K562 (cell line): ENCODE measurements at regions not wholly inside any gene's neighbourhood (a gene's known extent, or its start where the extent isn't known, plus 50 kb on each side); places are given as distances from the start of the nearest gene placed in this dataset.

Source experiments
- BRF1 ChIP-seq: IDR thresholded peaks from 3 replicates; pipeline ENCODE4 v1.6.1; 2011; ENCODE audit warnings: borderline replicate concordance, mild to moderate bottlenecking; ENCODE audit not compliant: insufficient read length; ENCODE audit errors: extremely low read depth
- CBX5 ChIP-seq: IDR thresholded peaks from 2 replicates; pipeline ENCODE4 v1.6.1; 2014; ENCODE audit warnings: low read depth, borderline replicate concordance
- EZH2 ChIP-seq: IDR thresholded peaks from 2 replicates; pipeline ENCODE4 v1.6.1; 2012; ENCODE audit warnings: low read depth, mild to moderate bottlenecking, inconsistent platforms, low read length, borderline replicate concordance
- HDAC2 ChIP-seq: fragments of 450-650 bp; IDR thresholded peaks from 2 replicates; pipeline ENCODE4 v1.6.1; 2016; ENCODE audit warnings: mild to moderate bottlenecking
- POLR2A ChIP-seq: fragments of 450-650 bp; conservative IDR thresholded peaks from 2 replicates; pipeline ENCODE4 v1.6.1; 2016
- RAD21 ChIP-seq, 2 experiments: fragments of 250-450 bp in 1 of 2; fragments of 450-650 bp in 1 of 2; sonication (Bioruptor Pico) in 1 of 2; formaldehyde crosslinking in 1 of 2; IDR thresholded peaks in 1 of 2; conservative IDR thresholded peaks in 1 of 2; 2 replicates each; pipeline versions ENCODE4 v1.4.0 to v1.8.0; 2020 to 2022; ENCODE audit warnings: mild to moderate bottlenecking in 2 of 2, moderate library complexity in 1 of 2
- ZNF280B ChIP-seq: fragments of 250-450 bp; sonication (Bioruptor Pico); IDR thresholded peaks from 2 replicates; pipeline ENCODE4 v1.5.1; 2021; ENCODE audit warnings: mild to moderate bottlenecking

- TF ChIP-seq CBX5 (no peak), EZH2 (no peak), RAD21 (CRISPR knock-in tag; conservative IDR thresholded peaks at IDR 0.05 in 1 of 2, IDR thresholded peaks at IDR 0.05 in 1 of 2) (no peak), BRF1 (no peak), ZNF280B (no peak), POLR2A (no peak), HDAC2 (no peak)
Observed at GRCh38 chr1:30519201-30519763, 204.1 kb downstream of the MATN1 start.
